ENCODE measurements at regions not wholly inside any gene's neighbourhood (a gene's known extent, or its start where the extent isn't known, plus 50 kb on each side); places are given as distances from the start of the nearest gene placed in this dataset.

DNA sequence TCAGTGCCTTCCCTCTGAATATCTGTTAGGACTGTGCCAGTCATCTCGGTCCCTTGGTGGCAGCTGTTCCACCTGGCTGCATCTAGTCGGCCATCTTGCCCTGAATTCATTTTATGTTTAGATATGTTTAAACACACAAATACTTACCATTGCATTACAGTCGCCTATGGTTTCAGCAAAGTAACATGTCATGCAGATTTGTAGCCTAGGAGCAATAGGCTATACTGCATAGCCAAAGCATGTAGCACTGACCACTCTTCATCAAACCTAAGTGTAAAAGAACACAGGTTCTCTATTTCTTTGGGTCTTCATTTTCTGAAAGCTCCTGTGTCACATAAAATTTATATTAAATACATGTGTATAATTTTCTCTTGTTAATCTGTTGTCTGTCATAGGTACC is 118.9 kb upstream of the THSD7A start:
- no peaks in the 10 kb centered on the region for H3K36me3 ChIP-seq (ENCODE audit: control insufficient read depth, insufficient read depth, low read length, severe bottlenecking)
- DNase-seq (ENCODE audit: low read depth): no peak
- H3K4me3 ChIP-seq (ENCODE audit: low read length): no peak overlapping the region
- no peak overlapping the region for H3K9ac ChIP-seq (ENCODE audit: low read length)
- no peaks in the 10 kb centered on the region for H3K4me1 ChIP-seq (ENCODE audit: control insufficient read depth, insufficient read depth, low read length)
- peaks cover 5% of the 10 kb centered on the region for H3K9me3 ChIP-seq (ENCODE audit: control insufficient read depth, low read length)
- no peaks in the 10 kb centered on the region for H3K27me3 ChIP-seq (replicated peaks; ENCODE audit: control insufficient read depth, insufficient read depth, low read length)

DNA sequence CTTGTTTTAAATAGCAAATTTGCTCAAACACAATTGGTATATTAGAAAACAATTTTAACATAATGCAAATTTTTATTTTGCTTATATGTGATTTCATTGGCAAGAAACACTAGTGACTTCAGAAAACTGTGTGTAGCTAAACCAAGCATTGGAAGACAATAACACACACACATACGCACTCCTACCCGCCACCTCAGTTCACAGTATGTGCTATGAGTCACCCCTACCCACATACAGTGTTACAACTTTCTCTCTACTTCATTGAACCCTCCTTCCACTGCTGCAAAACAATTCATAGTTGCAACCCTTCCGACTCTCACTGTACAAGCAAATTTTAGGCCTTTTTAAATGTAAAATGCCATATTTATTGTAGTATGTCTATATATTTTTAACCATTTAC is 119.9 kb upstream of the THSD7A start:
- no peak for DNase-seq (ENCODE audit: low read depth)
- Histone ChIP-seq H3K4me3 (ENCODE audit: low read length) (no peak overlapping the region), H3K9me3 (ENCODE audit: control insufficient read depth, low read length) (peaks cover 5% of the 10 kb centered on the region), H3K36me3 (ENCODE audit: control insufficient read depth, insufficient read depth, low read length, severe bottlenecking) (no peaks in the 10 kb centered on the region), H3K4me1 (ENCODE audit: control insufficient read depth, insufficient read depth, low read length) (no peaks in the 10 kb centered on the region), H3K9ac (ENCODE audit: low read length) (no peak overlapping the region), H3K27me3 (replicated peaks; ENCODE audit: control insufficient read depth, insufficient read depth, low read length) (no peaks in the 10 kb centered on the region)

DNA sequence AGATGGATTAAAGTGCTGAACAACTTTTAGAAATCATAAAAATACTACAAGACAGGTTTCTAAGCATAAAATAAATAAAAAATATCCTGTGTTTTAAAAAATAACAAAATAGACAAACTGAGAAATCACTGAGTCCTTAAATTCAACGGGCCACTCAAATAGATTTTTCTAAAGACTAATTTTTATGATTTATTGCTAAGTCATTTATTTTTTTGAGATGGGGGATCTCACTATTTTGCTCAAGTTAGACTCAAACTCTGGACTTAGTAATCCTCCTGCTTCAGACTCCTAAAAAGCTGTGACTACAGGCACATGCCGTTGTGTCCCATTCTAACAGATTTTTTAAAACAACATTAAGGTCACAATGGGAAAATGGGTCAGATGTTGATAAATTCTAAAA is 121.0 kb upstream of the THSD7A start:
- no peaks in the 10 kb centered on the region for H3K36me3 ChIP-seq (ENCODE audit: control insufficient read depth, insufficient read depth, low read length, severe bottlenecking)
- H3K9ac ChIP-seq (ENCODE audit: low read length): no peak overlapping the region
- H3K27me3 ChIP-seq (replicated peaks; ENCODE audit: control insufficient read depth, insufficient read depth, low read length): no peaks in the 10 kb centered on the region

DNA sequence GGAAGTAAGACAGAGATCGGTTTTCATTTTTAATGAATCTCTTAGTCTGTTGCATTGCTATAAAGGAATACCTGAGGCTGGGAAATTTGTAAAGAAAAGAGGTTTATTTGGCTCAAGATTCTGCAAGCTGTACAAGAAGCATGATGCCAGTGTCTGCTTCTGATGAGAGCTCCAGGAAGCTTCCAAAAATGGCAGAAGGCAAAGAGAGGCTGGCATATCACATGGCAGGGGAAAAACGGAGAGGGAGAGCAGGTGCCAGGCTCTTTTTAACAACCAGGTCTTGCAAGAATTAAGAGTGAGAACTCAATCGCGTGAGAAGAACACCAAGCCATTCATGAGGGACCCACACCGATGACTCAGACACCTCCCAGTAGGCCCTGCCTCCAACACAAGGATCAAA is 125.0 kb upstream of the THSD7A start:
- Histone ChIP-seq H3K27me3 (replicated peaks; ENCODE audit: control insufficient read depth, insufficient read depth, low read length) (no peaks in the 10 kb centered on the region), H3K4me1 (ENCODE audit: control insufficient read depth, insufficient read depth, low read length) (no peaks in the 10 kb centered on the region), H3K4me3 (ENCODE audit: low read length) (no peak overlapping the region), H3K9ac (ENCODE audit: low read length) (no peak overlapping the region), H3K36me3 (ENCODE audit: control insufficient read depth, insufficient read depth, low read length, severe bottlenecking) (no peaks in the 10 kb centered on the region), H3K9me3 (ENCODE audit: control insufficient read depth, low read length) (no peaks in the 10 kb centered on the region)
- DNase-seq (ENCODE audit: low read depth): no peak

More for the DNA sequence above, 121.0 kb upstream of the THSD7A start:
- DNase-seq (ENCODE audit: low read depth): no peak
- no peak overlapping the region for H3K4me3 ChIP-seq (ENCODE audit: low read length)
- H3K4me1 ChIP-seq (ENCODE audit: control insufficient read depth, insufficient read depth, low read length): no peaks in the 10 kb centered on the region
- H3K9me3 ChIP-seq (ENCODE audit: control insufficient read depth, low read length): peaks cover 1% of the 10 kb centered on the region

DNA sequence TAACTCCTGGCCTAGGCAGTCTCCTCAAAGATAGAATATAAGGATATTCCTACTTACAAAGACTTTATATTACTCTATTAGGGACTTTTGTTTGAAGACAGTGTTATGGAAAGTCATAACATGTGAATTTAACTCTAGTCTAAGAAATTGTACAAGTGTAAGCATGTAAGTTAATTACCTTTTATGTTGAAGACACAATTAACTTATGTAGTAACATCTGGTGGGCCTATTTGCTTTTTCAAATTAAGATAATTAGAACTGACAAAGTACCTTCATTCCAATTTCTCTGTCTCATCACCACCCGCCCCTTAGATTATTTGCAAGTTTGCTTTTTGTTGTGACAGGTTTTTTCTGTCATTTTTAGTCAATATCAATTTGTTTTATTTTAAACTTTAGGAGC is 126.0 kb upstream of the THSD7A start:
- Histone ChIP-seq H3K36me3 (ENCODE audit: control insufficient read depth, insufficient read depth, low read length, severe bottlenecking) (no peaks in the 10 kb centered on the region), H3K9ac (ENCODE audit: low read length) (no peak overlapping the region), H3K4me1 (ENCODE audit: control insufficient read depth, insufficient read depth, low read length) (no peaks in the 10 kb centered on the region), H3K27me3 (replicated peaks; ENCODE audit: control insufficient read depth, insufficient read depth, low read length) (no peaks in the 10 kb centered on the region), H3K9me3 (ENCODE audit: control insufficient read depth, low read length) (no peaks in the 10 kb centered on the region), H3K4me3 (ENCODE audit: low read length) (no peak overlapping the region)
- DNase-seq (ENCODE audit: low read depth): no peak

DNA sequence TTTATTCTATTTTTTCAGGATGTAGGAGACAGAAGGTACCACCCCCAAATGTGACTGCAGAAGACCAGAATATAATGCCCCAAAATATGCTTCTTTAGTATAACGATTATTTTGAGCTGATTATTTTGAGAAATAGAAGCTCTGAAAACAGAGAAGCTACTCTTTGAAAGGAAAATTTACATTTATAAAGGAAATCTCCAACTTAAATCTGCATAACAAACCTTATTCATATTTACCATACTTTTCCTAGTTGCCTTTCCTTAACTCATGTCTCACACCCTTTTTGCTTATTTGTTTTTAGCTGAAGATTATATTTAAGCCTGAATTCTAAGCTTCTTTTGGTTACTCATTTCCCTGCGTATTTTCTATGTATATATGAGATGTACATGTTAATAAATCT is 127.1 kb upstream of the THSD7A start:
- no peak overlapping the region for H3K9ac ChIP-seq (ENCODE audit: low read length)

DNA sequence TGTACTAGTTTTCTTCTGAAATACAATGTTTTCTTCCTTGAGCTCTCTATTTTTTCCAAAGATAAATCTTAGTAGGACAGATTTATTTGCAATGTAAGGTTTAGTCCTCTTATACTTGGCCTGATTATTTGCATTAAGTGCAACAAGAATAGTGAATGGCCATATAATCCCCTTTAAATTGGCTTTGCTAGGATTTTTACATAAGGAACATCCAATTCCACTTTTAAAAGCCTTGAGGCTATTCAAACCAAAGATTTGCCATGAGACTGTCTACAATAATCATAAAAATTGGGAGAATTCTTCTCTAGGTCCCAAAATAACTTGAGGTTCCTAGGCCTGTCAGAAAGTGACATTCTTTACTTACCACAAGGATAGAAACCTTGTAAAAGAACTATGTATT is 128.6 kb upstream of the THSD7A start:
- no peaks in the 10 kb centered on the region for H3K9me3 ChIP-seq (ENCODE audit: control insufficient read depth, low read length)
- no peak overlapping the region for H3K4me3 ChIP-seq (ENCODE audit: low read length)
- H3K9ac ChIP-seq (ENCODE audit: low read length): no peak overlapping the region
- DNase-seq (ENCODE audit: low read depth): no peak
- no peaks in the 10 kb centered on the region for H3K4me1 ChIP-seq (ENCODE audit: control insufficient read depth, insufficient read depth, low read length)
- no peaks in the 10 kb centered on the region for H3K36me3 ChIP-seq (ENCODE audit: control insufficient read depth, insufficient read depth, low read length, severe bottlenecking)
- H3K27me3 ChIP-seq (replicated peaks; ENCODE audit: control insufficient read depth, insufficient read depth, low read length): no peaks in the 10 kb centered on the region

More for the DNA sequence above, 127.1 kb upstream of the THSD7A start:
- Histone ChIP-seq H3K36me3 (ENCODE audit: control insufficient read depth, insufficient read depth, low read length, severe bottlenecking) (no peaks in the 10 kb centered on the region), H3K4me3 (ENCODE audit: low read length) (no peak overlapping the region), H3K4me1 (ENCODE audit: control insufficient read depth, insufficient read depth, low read length) (no peaks in the 10 kb centered on the region), H3K27me3 (replicated peaks; ENCODE audit: control insufficient read depth, insufficient read depth, low read length) (no peaks in the 10 kb centered on the region), H3K9me3 (ENCODE audit: control insufficient read depth, low read length) (no peaks in the 10 kb centered on the region)
- no peak for DNase-seq (ENCODE audit: low read depth)

DNA sequence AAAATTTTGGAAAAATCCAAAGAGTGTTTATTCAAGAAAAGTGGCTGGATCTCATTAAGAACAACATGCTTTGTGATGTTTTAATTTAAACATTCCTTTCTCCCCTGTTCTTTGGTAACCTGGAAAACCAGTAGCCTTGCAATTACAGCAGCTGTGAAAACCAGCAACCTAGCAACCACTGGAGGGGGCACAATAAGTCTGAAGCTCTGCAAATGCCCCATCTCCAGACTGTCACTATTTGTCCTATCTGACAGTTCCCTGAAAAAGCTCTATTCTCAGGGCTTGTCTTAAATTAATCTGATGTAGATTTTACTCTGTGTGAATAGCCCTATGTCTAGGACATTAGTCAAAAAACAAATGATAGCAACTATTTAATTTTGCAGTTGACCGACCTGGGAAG is 137.6 kb upstream of the THSD7A start:
- H3K9ac ChIP-seq (ENCODE audit: low read length): no peak overlapping the region
- H3K9me3 ChIP-seq (ENCODE audit: control insufficient read depth, low read length): peaks cover 11% of the 10 kb centered on the region
- no peak for DNase-seq (ENCODE audit: low read depth)
- H3K36me3 ChIP-seq (ENCODE audit: control insufficient read depth, insufficient read depth, low read length, severe bottlenecking): no peaks in the 10 kb centered on the region
- H3K27me3 ChIP-seq (replicated peaks; ENCODE audit: control insufficient read depth, insufficient read depth, low read length): no peaks in the 10 kb centered on the region
- H3K4me1 ChIP-seq (ENCODE audit: control insufficient read depth, insufficient read depth, low read length): no peaks in the 10 kb centered on the region
- H3K4me3 ChIP-seq (ENCODE audit: low read length): no peak overlapping the region

DNA sequence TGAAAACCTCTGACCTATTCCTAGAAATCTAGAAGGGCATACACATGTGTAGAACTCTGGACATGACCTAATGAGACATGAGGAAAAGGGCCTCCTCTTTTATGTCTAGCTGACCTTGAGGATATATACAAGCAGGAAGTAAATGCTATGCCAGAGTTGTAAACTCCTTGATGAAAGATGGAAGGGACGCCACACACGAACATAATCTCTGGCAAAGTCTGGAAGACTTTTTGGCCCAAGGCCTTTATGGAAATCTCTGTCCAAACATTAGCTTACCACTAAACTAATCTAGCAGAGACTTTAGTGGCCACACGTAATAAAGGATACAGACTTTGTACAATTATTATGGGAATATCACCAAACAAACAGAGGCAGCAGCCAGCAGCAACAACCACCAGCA is 138.1 kb upstream of the THSD7A start:
- DNase-seq (ENCODE audit: low read depth): no peak
- Histone ChIP-seq H3K4me1 (ENCODE audit: control insufficient read depth, insufficient read depth, low read length) (no peaks in the 10 kb centered on the region), H3K27me3 (replicated peaks; ENCODE audit: control insufficient read depth, insufficient read depth, low read length) (no peaks in the 10 kb centered on the region), H3K9ac (ENCODE audit: low read length) (no peak overlapping the region), H3K9me3 (ENCODE audit: control insufficient read depth, low read length) (peaks cover 14% of the 10 kb centered on the region), H3K4me3 (ENCODE audit: low read length) (no peak overlapping the region), H3K36me3 (ENCODE audit: control insufficient read depth, insufficient read depth, low read length, severe bottlenecking) (no peaks in the 10 kb centered on the region)

DNA sequence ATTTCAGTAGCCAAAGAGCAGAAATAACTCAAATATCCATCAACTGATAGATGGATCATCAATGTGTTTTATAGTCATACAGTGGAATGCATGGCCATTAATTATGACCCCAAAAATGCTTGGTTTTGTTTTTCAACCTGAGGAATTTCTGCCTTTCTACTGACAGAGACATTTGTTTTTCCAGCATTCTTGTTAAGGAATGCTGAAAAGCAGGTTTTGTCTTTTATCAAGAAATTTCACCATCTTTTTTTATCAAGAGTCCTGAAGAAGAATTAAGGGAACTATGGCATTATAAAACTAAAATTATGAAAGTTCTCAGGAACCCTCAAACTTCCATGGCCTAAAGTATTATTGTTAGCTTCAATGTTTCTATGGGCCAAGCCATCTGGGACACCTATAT is 153.4 kb upstream of the THSD7A start:
- Histone ChIP-seq H3K36me3 (ENCODE audit: control insufficient read depth, insufficient read depth, low read length, severe bottlenecking) (no peaks in the 10 kb centered on the region), H3K9me3 (ENCODE audit: control insufficient read depth, low read length) (peaks cover 3% of the 10 kb centered on the region), H3K4me1 (ENCODE audit: control insufficient read depth, insufficient read depth, low read length) (no peaks in the 10 kb centered on the region), H3K9ac (ENCODE audit: low read length) (no peak overlapping the region), H3K27me3 (replicated peaks; ENCODE audit: control insufficient read depth, insufficient read depth, low read length) (no peaks in the 10 kb centered on the region), H3K4me3 (ENCODE audit: low read length) (no peak overlapping the region)
- no peak for DNase-seq (ENCODE audit: low read depth)

DNA sequence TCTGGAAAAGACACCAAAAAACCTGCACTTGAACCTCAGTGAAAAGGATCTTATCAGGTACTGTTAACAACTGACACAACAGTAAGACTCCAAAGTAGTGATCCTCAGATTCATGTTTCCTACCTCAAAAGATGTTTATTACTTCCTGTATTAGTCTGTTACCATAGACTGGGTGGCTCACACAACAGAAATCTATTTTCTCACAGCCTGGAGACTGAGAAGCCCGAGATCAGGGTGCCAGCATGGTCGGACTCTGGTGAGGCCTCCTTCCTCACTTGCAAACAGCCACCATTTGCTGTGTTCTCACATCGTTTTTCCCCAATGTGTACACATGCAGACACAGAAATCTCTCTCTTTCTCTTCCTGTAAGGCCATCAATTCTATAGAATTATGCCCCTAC is 154.0 kb upstream of the THSD7A start:
- no peak for DNase-seq (ENCODE audit: low read depth)
- H3K36me3 ChIP-seq (ENCODE audit: control insufficient read depth, insufficient read depth, low read length, severe bottlenecking): no peaks in the 10 kb centered on the region
- peaks cover 3% of the 10 kb centered on the region for H3K9me3 ChIP-seq (ENCODE audit: control insufficient read depth, low read length)
- H3K4me3 ChIP-seq (ENCODE audit: low read length): no peak overlapping the region
- no peaks in the 10 kb centered on the region for H3K27me3 ChIP-seq (replicated peaks; ENCODE audit: control insufficient read depth, insufficient read depth, low read length)
- H3K9ac ChIP-seq (ENCODE audit: low read length): no peak overlapping the region
- no peaks in the 10 kb centered on the region for H3K4me1 ChIP-seq (ENCODE audit: control insufficient read depth, insufficient read depth, low read length)

DNA sequence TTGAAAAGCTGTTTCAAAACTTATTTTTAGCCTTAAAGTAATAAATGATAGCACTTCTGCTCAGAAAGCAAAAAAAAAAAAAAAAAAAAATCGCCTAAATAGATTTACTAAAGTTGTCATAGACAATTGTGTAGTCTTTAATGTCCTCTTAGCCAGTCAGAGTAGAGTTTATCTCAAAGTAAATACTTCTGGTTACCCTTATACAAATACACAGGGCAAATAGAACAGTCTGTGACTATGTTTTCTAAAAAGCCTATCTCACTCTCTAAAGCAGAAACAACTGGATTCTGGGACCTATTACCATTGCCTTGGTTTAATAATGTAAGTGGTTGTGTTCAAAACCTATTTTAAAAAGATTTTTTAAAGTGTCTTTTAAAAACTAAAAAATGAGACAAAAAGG is 156.2 kb upstream of the THSD7A start:
- Histone ChIP-seq H3K4me3 (ENCODE audit: low read length) (no peak overlapping the region), H3K9me3 (ENCODE audit: control insufficient read depth, low read length) (no peaks in the 10 kb centered on the region), H3K36me3 (ENCODE audit: control insufficient read depth, insufficient read depth, low read length, severe bottlenecking) (no peaks in the 10 kb centered on the region), H3K27me3 (replicated peaks; ENCODE audit: control insufficient read depth, insufficient read depth, low read length) (no peaks in the 10 kb centered on the region), H3K4me1 (ENCODE audit: control insufficient read depth, insufficient read depth, low read length) (no peaks in the 10 kb centered on the region), H3K9ac (ENCODE audit: low read length) (no peak overlapping the region)
- DNase-seq (ENCODE audit: low read depth): no peak

Data from adipocyte (in vitro differentiated cells).